Natural killer cell (primary cell): ENCODE measurements at regions not wholly inside any gene's neighbourhood (a gene's known extent, or its start where the extent isn't known, plus 50 kb on each side); places are given as distances from the start of the nearest gene placed in this dataset.

ENCODE experiments used
- ATAC-seq, 3 donors: fragments of 150-1000 bp in 2 of 3; fragments of 200-7000 bp in 1 of 3; cut with Tn5 transposase; 1 replicate in 1 of 3; 2 replicates in 2 of 3; pipeline ENCODE4 v1.10.0; 2021; ENCODE audit warnings: mild to moderate bottlenecking in 2 of 3, moderate library complexity in 2 of 3
- DNase-seq, 2 donors: peaks; one replicate each; pipeline versions ENCODE4 v3.0.0 to v3.0.0-alpha.2; 2013 to 2021; ENCODE audit warnings: mixed read lengths in 1 of 2
- H3K27ac ChIP-seq: one replicate; pipeline ENCODE4 v1.5.1; 2013; ENCODE audit warnings: mild to moderate bottlenecking, low read length
- H3K27me3 ChIP-seq: one replicate; pipeline ENCODE4 v1.6.1; 2013; ENCODE audit warnings: low read length; ENCODE audit not compliant: control insufficient read depth, insufficient read depth
- H3K36me3 ChIP-seq: one replicate; pipeline ENCODE4 v1.6.1; 2013; ENCODE audit warnings: low read length; ENCODE audit not compliant: control insufficient read depth, insufficient read depth
- H3K4me1 ChIP-seq: one replicate; pipeline ENCODE4 v1.6.1; 2013; ENCODE audit warnings: low read length; ENCODE audit not compliant: control insufficient read depth, insufficient read depth
- H3K4me3 ChIP-seq: one replicate; pipeline ENCODE4 v1.5.1; 2013; ENCODE audit warnings: low read length
- H3K9me3 ChIP-seq: one replicate; pipeline ENCODE4 v1.6.1; 2013; ENCODE audit warnings: low read length; ENCODE audit not compliant: control insufficient read depth, insufficient read depth
- H3K27ac Mint-ChIP-seq, 2 donors: one replicate each; pipeline ENCODE4 v1.8.0; 2022; ENCODE audit warnings: mild to moderate bottlenecking in 2 of 2, mixed read lengths in 2 of 2, moderate library complexity in 1 of 2
- H3K27me3 Mint-ChIP-seq, 2 donors: one replicate each; pipeline ENCODE4 v1.8.0; 2022; ENCODE audit warnings: low read depth in 2 of 2, mixed read lengths in 2 of 2
- H3K36me3 Mint-ChIP-seq: one replicate; pipeline ENCODE4 v1.8.0; 2022; ENCODE audit warnings: mixed read lengths
- H3K4me1 Mint-ChIP-seq, 2 donors: one replicate each; pipeline ENCODE4 v1.8.0; 2022; ENCODE audit warnings: mixed read lengths in 2 of 2
- H3K4me3 Mint-ChIP-seq: one replicate; pipeline ENCODE4 v1.8.0; 2022; ENCODE audit warnings: mild to moderate bottlenecking, moderate library complexity, mixed read lengths
- H3K9me3 Mint-ChIP-seq, 2 donors: one replicate each; pipeline ENCODE4 v1.8.0; 2022; ENCODE audit warnings: mixed read lengths in 2 of 2
- WGBS: methylation state at CpG from one replicate; pipeline ENCODE4 v1.1.7; 2013; ENCODE audit warnings: missing lambda C conversion rate; ENCODE audit not compliant: insufficient coverage; 5-methylcytosine and 5-hydroxymethylcytosine counted together
- intact Hi-C: fragments of 100-400 bp; cut with micrococcal nuclease; formaldehyde crosslinking; loops from one replicate; pipeline ENCODE4 v1.14.2; 2022
- TF ChIP-seq, protein P1 (sequence below): fragments of 200-600 bp; IDR thresholded peaks from one replicate; pipeline ENCODE4 v1.8.0; 2022; ENCODE audit warnings: antibody characterized with exemption

DNA sequence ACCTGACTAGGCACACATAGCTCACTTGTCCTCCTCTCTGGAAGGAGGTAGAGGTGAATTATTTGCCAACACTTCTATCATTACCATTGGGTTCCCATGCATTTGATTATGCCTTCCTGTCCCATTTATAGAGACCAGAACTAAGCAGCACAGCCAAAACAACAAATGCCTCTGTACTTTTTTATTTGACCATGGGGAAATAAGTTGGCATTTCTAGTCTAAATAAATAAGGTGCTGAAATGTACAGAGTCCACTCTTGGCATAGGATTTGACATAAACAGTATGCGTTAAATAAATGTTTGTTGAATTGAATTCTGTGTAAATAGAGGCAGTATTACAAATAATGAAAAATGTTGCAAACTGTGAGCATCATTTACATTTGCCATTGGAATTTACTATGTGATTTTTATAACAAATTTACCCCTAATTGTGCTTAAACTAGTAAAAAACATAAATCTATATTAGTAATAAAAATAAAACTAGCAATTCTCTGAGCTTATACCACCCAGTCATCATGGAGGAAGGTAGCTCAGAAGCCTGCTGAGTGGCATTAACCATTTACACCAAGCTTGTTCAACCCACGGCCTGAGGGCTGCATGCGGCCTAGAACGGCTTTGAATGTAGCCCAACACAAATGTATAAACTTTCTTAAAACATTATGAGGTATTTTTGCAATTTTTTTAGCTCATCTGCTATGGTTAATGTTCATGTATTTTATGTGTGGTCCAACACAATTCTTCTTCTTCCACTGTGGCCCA lies 367.8 kb downstream of the FIGN start:
- Histone ChIP-seq H3K4me1 (no peaks in the 10 kb centered on the region), H3K36me3 (no peaks in the 10 kb centered on the region), H3K27me3 (no peaks in the 10 kb centered on the region), H3K9me3 (peaks cover 3% of the 10 kb centered on the region), H3K4me3 (no peak overlapping the region), H3K27ac (no peak overlapping the region)
- H3K9me3 Mint-ChIP-seq, result peaks cover 11 to 30% of the 10 kb centered on the region in 2 donors
- intact Hi-C loops, result no loop called here
- no peaks in the 10 kb centered on the region for H3K4me1 Mint-ChIP-seq
- TF ChIP-seq, protein P1, sequence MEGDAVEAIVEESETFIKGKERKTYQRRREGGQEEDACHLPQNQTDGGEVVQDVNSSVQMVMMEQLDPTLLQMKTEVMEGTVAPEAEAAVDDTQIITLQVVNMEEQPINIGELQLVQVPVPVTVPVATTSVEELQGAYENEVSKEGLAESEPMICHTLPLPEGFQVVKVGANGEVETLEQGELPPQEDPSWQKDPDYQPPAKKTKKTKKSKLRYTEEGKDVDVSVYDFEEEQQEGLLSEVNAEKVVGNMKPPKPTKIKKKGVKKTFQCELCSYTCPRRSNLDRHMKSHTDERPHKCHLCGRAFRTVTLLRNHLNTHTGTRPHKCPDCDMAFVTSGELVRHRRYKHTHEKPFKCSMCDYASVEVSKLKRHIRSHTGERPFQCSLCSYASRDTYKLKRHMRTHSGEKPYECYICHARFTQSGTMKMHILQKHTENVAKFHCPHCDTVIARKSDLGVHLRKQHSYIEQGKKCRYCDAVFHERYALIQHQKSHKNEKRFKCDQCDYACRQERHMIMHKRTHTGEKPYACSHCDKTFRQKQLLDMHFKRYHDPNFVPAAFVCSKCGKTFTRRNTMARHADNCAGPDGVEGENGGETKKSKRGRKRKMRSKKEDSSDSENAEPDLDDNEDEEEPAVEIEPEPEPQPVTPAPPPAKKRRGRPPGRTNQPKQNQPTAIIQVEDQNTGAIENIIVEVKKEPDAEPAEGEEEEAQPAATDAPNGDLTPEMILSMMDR, result no peak
- ATAC-seq (no peak), DNase-seq (no peak)
- H3K27ac Mint-ChIP-seq, result no peak overlapping the region
- no peaks in the 10 kb centered on the region for H3K27me3 Mint-ChIP-seq
- H3K36me3 Mint-ChIP-seq, result peaks cover 7% of the 10 kb centered on the region
- H3K4me3 Mint-ChIP-seq, result no peak overlapping the region
- WGBS, result 85% methylated on average over 3 of the region's 4 CpGs

DNA sequence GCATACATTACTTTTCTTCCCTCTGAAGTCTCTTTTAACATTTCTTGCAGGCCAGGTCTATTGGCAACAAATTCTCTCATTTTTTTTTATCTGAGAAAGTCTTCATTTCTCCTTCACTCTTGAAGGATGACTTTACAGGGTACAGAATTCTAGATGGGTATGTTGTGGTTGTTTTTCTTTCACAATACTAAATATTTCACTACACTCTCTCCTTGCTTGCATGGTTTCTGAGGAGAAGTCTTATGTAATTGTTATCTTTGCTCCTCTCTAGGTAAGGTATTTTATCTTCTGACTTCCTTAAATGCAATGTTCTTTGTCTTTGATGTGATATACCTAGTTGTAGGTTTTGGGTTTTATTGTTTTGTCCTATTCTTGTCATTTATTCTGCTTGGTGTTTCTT lies 371.1 kb downstream of the FIGN start:
- TF ChIP-seq, protein P1, result no peak
- no peak overlapping the region for H3K27ac ChIP-seq
- H3K27me3 ChIP-seq, result no peaks in the 10 kb centered on the region
- peaks cover 7 to 22% of the 10 kb centered on the region in 2 donors for H3K9me3 Mint-ChIP-seq
- no peaks in the 10 kb centered on the region for H3K27me3 Mint-ChIP-seq
- DNase-seq (no peak), ATAC-seq (no peak)
- no peaks in the 10 kb centered on the region for H3K4me1 Mint-ChIP-seq
- no peak overlapping the region for H3K4me3 Mint-ChIP-seq
- no peaks in the 10 kb centered on the region for H3K4me1 ChIP-seq
- H3K4me3 ChIP-seq, result no peak overlapping the region
- intact Hi-C loops, result no loop called here
- no peaks in the 10 kb centered on the region for H3K36me3 Mint-ChIP-seq
- H3K27ac Mint-ChIP-seq, result no peak overlapping the region
- peaks cover 3% of the 10 kb centered on the region for H3K9me3 ChIP-seq
- H3K36me3 ChIP-seq, result no peaks in the 10 kb centered on the region

DNA sequence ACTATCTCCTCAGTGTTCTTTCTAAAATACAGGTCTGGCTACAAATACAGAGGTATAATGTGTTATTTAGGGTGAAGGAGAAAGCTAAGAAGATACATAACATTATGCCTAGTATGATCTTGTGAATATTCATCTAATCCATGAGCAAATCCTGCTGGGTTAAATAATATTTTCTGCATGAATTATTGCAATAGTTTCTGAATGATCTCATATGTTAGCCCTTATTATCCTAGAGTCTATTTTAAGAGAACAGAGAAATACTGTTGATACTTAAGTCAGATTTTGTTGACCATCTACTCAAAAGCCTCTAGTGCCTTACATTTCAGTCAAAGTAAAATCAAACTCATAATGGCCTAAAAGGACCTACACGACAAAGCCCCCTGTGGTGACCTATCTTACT lies 382.3 kb downstream of the FIGN start:
- Histone ChIP-seq H3K4me1 (no peaks in the 10 kb centered on the region), H3K27ac (no peak overlapping the region), H3K4me3 (no peak overlapping the region), H3K9me3 (no peaks in the 10 kb centered on the region), H3K27me3 (no peaks in the 10 kb centered on the region), H3K36me3 (no peaks in the 10 kb centered on the region)
- Mint-ChIP-seq H3K4me1 (peaks cover 0 to 2% of the 10 kb centered on the region in 2 donors), H3K36me3 (no peaks in the 10 kb centered on the region), H3K27me3 (no peaks in the 10 kb centered on the region), H3K4me3 (no peak overlapping the region), H3K27ac (no peak overlapping the region), H3K9me3 (peaks cover 10 to 23% of the 10 kb centered on the region in 2 donors)
- intact Hi-C loops, result no loop called here
- WGBS, result no CpG with 5 or more reads among the region's 1 CpG
- TF ChIP-seq, protein P1, result no peak
- DNase-seq, result no peak
- no peak for ATAC-seq

DNA sequence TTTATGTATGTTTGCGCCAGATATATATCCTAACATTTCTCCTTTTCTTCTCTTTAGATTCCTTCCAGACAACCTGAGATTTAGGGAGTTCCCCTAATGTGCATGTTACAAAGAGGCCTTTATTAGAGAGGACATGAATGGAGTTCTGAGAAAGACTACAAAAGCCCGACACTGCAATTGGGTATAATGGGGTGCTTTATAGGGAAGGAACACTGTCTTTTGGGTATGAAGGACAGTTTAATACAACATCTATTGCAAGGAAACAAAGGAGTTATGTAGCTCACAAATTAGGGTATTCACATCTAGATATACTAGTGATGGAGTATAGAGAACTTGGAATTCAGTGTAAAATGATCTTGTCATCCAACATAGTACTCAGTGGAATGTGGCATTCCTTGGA lies 383.8 kb downstream of the FIGN start:
- H3K4me3 ChIP-seq, result no peak overlapping the region
- no peaks in the 10 kb centered on the region for H3K4me1 ChIP-seq
- DNase-seq, result no peak
- peaks cover 0 to 4% of the 10 kb centered on the region in 2 donors for H3K4me1 Mint-ChIP-seq
- H3K36me3 Mint-ChIP-seq, result no peaks in the 10 kb centered on the region
- peaks cover 8 to 17% of the 10 kb centered on the region in 2 donors for H3K9me3 Mint-ChIP-seq
- H3K36me3 ChIP-seq, result no peaks in the 10 kb centered on the region
- H3K27ac ChIP-seq, result no peak overlapping the region
- no peaks in the 10 kb centered on the region for H3K27me3 Mint-ChIP-seq
- 93% methylated on average over 1 of the region's 2 CpGs for WGBS
- TF ChIP-seq, protein P1, result no peak
- H3K9me3 ChIP-seq, result no peaks in the 10 kb centered on the region
- no peaks in the 10 kb centered on the region for H3K27me3 ChIP-seq
- no peak for ATAC-seq
- no peak overlapping the region for H3K4me3 Mint-ChIP-seq
- no peak overlapping the region for H3K27ac Mint-ChIP-seq
- intact Hi-C loops, result no loop called here
